UCSD-AML1 (cell line): ENCODE measurements at regions not wholly inside any gene's neighbourhood (a gene's known extent, or its start where the extent isn't known, plus 50 kb on each side); places are given as distances from the start of the nearest gene placed in this dataset.

Experiments used
- DNase-seq: peaks from one replicate; lab custom pipeline; 2025; ENCODE audit not compliant: unreplicated experiment; lab: John Stamatoyannopoulos, UW

- no peak for DNase-seq
These were observed 182.5 kb downstream of the GAS1 start for GRCh38 chr9:86764671-86765343.

GRCh38 chr9:86764221-86764624, 183.1 kb downstream of the GAS1 start:
- DNase-seq = no peak

GRCh38 chr9:86763791-86764190, 183.5 kb downstream of the GAS1 start:
- no peak for DNase-seq

- no peak for DNase-seq
These were observed 190.0 kb downstream of the GAS1 start for GRCh38 chr9:86757382-86757720.

GRCh38 chr9:86756576-86757381, 190.5 kb downstream of the GAS1 start:
- no peak for DNase-seq

GRCh38 chr9:86755561-86755941, 191.8 kb downstream of the GAS1 start:
- DNase-seq = no peak

GRCh38 chr9:86754581-86755560, 192.4 kb downstream of the GAS1 start:
- DNase-seq = no peak

- DNase-seq = no peak
These were observed 193.5 kb downstream of the GAS1 start for GRCh38 chr9:86753836-86754235.

GRCh38 chr9:86752733-86753132, 194.6 kb downstream of the GAS1 start:
- DNase-seq = no peak

- no peak for DNase-seq
These were observed 195.3 kb downstream of the GAS1 start for GRCh38 chr9:86751956-86752355.

GRCh38 chr9:86751207-86751606, 196.1 kb downstream of the GAS1 start:
- no peak for DNase-seq

GRCh38 chr9:86749894-86750255, 197.4 kb downstream of the GAS1 start:
- DNase-seq = no peak

GRCh38 chr9:86749161-86749893, 198.0 kb downstream of the GAS1 start:
- no peak for DNase-seq

- DNase-seq = no peak
These were observed 199.6 kb downstream of the GAS1 start for GRCh38 chr9:86747711-86748110.

GRCh38 chr9:86741311-86742208, 205.7 kb downstream of the GAS1 start:
- no peak for DNase-seq

- no peak for DNase-seq
These were observed 211.4 kb downstream of the GAS1 start for GRCh38 chr9:86735772-86736458.

GRCh38 chr9:86734771-86735170, 212.5 kb downstream of the GAS1 start:
- no peak for DNase-seq

- DNase-seq = no peak
These were observed 213.4 kb downstream of the GAS1 start for GRCh38 chr9:86733929-86734328.

- DNase-seq = no peak
These were observed 214.7 kb downstream of the GAS1 start for GRCh38 chr9:86732514-86733171.
